Loucy (cell line): ENCODE measurements at regions not wholly inside any gene's neighbourhood (a gene's known extent, or its start where the extent isn't known, plus 50 kb on each side); places are given as distances from the start of the nearest gene placed in this dataset.

Source experiments
- H2AFZ ChIP-seq: fragments of 200-600 bp; sonication (generic); 2 replicates; pipeline ENCODE4 v1.6.0; 2016; ENCODE audit warnings: antibody characterized with exemption, mild to moderate bottlenecking, low read length, moderate library complexity
- H3F3A ChIP-seq: fragments of 200-600 bp; 2 replicates; pipeline ENCODE4 v1.6.0; 2016; ENCODE audit warnings: antibody characterized with exemption, low read depth, mild to moderate bottlenecking
- H3K27me3 ChIP-seq: fragments of 200-600 bp; sonication (generic); 2 replicates; pipeline ENCODE4 v1.6.1; 2014; ENCODE audit warnings: low read length, mild to moderate bottlenecking; ENCODE audit not compliant: insufficient read depth, poor library complexity, severe bottlenecking
- H3K36me3 ChIP-seq: fragments of 200-600 bp; sonication (generic); 2 replicates; pipeline ENCODE4 v1.6.1; 2016; ENCODE audit warnings: low read length; ENCODE audit not compliant: insufficient read depth
- H3K4me1 ChIP-seq: fragments of 200-600 bp; sonication (generic); 2 replicates; pipeline ENCODE4 v1.5.1; 2014; ENCODE audit warnings: low read length, mild to moderate bottlenecking; ENCODE audit not compliant: insufficient read depth, poor library complexity, severe bottlenecking
- H3K4me2 ChIP-seq: fragments of 200-600 bp; sonication (generic); 2 replicates; pipeline ENCODE4 v1.6.0; 2014; ENCODE audit warnings: antibody characterized with exemption, low read length, low read depth, mild to moderate bottlenecking; ENCODE audit not compliant: poor library complexity, severe bottlenecking
- H3K4me3 ChIP-seq: fragments of 200-600 bp; sonication (generic); 2 replicates; pipeline ENCODE4 v1.5.1; 2014; ENCODE audit warnings: low read length, mild to moderate bottlenecking, mixed read lengths; ENCODE audit not compliant: poor library complexity, severe bottlenecking
- H3K79me2 ChIP-seq: fragments of 200-600 bp; sonication (generic); 2 replicates; pipeline ENCODE4 v1.6.1; 2014; ENCODE audit warnings: low read length; ENCODE audit not compliant: insufficient read depth
- H3K9ac ChIP-seq: fragments of 200-600 bp; sonication (generic); 2 replicates; pipeline ENCODE4 v1.6.0; 2014; ENCODE audit warnings: mild to moderate bottlenecking, low read depth, low read length, moderate library complexity; ENCODE audit not compliant: poor library complexity, severe bottlenecking
- H3K9me2 ChIP-seq: fragments of 200-600 bp; sonication (generic); replicated peaks from 2 replicates; pipeline ENCODE4 v1.6.1; 2016; ENCODE audit warnings: low read depth, low read length, mixed read lengths
- H3K9me3 ChIP-seq: fragments of 200-600 bp; sonication (generic); 2 replicates; pipeline ENCODE4 v1.6.1; 2014; ENCODE audit warnings: mild to moderate bottlenecking, antibody characterized with exemption, low read length, low read depth; ENCODE audit not compliant: insufficient read depth
- H4K20me1 ChIP-seq: fragments of 200-600 bp; sonication (generic); 2 replicates; pipeline ENCODE4 v1.6.0; 2014; ENCODE audit warnings: antibody characterized with exemption, low read length, mild to moderate bottlenecking; ENCODE audit not compliant: insufficient read depth, poor library complexity, severe bottlenecking
- CTCF ChIP-seq: fragments of 200-600 bp; sonication (generic); conservative IDR thresholded peaks from 2 replicates; pipeline ENCODE4 v1.5.1; 2014; ENCODE audit warnings: mild to moderate bottlenecking, antibody characterized with exemption, low read length
- EZH2phosphoT487 ChIP-seq: fragments of 200-600 bp; IDR thresholded peaks from 2 replicates; pipeline ENCODE4 v1.6.1; 2018; ENCODE audit warnings: antibody characterized with exemption, mild to moderate bottlenecking, moderate library complexity, borderline replicate concordance

- H3K79me2 ChIP-seq, result no peaks in the 10 kb centered on the region
- H3K9me3 ChIP-seq, result no peaks in the 10 kb centered on the region; the same call in 1 of the 2 replicates
- no peaks in the 10 kb centered on the region for H3K36me3 ChIP-seq
- H2AFZ ChIP-seq, result no peak overlapping the region
- no peak overlapping the region for H3K4me2 ChIP-seq
- H3K4me1 ChIP-seq, result no peaks in the 10 kb centered on the region
- no peak overlapping the region for H3K9ac ChIP-seq
- H3K9me2 ChIP-seq, result no peaks in the 10 kb centered on the region
- no peaks in the 10 kb centered on the region for H3K27me3 ChIP-seq
- no peaks in the 10 kb centered on the region for H3F3A ChIP-seq
- no peak for TF ChIP-seq EZH2phosphoT487
- no peak for TF ChIP-seq CTCF
- H3K4me3 ChIP-seq, result no peak overlapping the region
- H4K20me1 ChIP-seq, result no peaks in the 10 kb centered on the region
These were observed 267.4 kb downstream of the NPHP4 start for GRCh38 chr1:5724847-5725246.

GRCh38 chr1:5722635-5723164 lies 269.5 kb downstream of the NPHP4 start:
- Histone ChIP-seq H3K9me3 (no peaks in the 10 kb centered on the region; the same call in 1 of the 2 replicates), H3F3A (no peaks in the 10 kb centered on the region), H3K9me2 (no peaks in the 10 kb centered on the region), H3K36me3 (no peaks in the 10 kb centered on the region), H3K4me3 (no peak overlapping the region), H4K20me1 (no peaks in the 10 kb centered on the region), H3K79me2 (no peaks in the 10 kb centered on the region), H2AFZ (no peak overlapping the region), H3K27me3 (no peaks in the 10 kb centered on the region), H3K4me2 (no peak overlapping the region), H3K4me1 (no peaks in the 10 kb centered on the region), H3K9ac (no peak overlapping the region)
- TF ChIP-seq EZH2phosphoT487, result no peak
- no peak for TF ChIP-seq CTCF

GRCh38 chr1:5721634-5722215 lies 270.5 kb downstream of the NPHP4 start:
- no peak overlapping the region for H3K4me3 ChIP-seq
- H3K4me1 ChIP-seq, result no peaks in the 10 kb centered on the region
- no peaks in the 10 kb centered on the region for H3K9me2 ChIP-seq
- H2AFZ ChIP-seq, result no peak overlapping the region
- TF ChIP-seq CTCF, result no peak
- no peak for TF ChIP-seq EZH2phosphoT487
- no peaks in the 10 kb centered on the region for H3K79me2 ChIP-seq
- no peaks in the 10 kb centered on the region; the same call in 1 of the 2 replicates for H3K9me3 ChIP-seq
- H3F3A ChIP-seq, result no peaks in the 10 kb centered on the region
- H4K20me1 ChIP-seq, result no peaks in the 10 kb centered on the region
- H3K9ac ChIP-seq, result no peak overlapping the region
- H3K36me3 ChIP-seq, result no peaks in the 10 kb centered on the region
- no peaks in the 10 kb centered on the region for H3K27me3 ChIP-seq
- no peak overlapping the region for H3K4me2 ChIP-seq
